ENCODE measurements at regions not wholly inside any gene's neighbourhood (a gene's known extent, or its start where the extent isn't known, plus 50 kb on each side); places are given as distances from the start of the nearest gene placed in this dataset.

DNA sequence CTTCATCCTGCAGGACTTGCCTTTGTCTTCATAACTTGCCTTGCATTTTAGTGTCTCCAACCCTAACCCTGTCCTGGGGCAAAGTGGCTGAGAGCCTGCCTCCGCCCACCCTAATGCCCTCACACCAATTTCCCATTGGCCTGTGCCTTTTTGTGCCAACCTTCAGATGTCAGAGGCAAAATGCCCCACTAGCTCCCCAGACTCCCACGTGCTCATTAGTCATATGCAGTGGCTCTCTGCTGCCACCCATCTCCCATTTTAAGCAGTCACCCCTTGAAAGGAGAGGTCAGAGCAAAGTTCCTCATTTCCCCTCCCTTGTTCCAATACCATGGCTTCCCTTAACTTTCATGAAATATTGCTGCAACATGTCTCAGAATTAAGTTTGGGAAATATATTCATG, 74.8 kb upstream of the PASD1 start (continued):
- TF ChIP-seq NRF1 (IDR thresholded peaks at IDR 0.05; ENCODE audit: low read depth, low read length) (no peak), FOSL2 (IDR thresholded peaks at IDR 0.05; ENCODE audit: borderline replicate concordance, low read depth) (no peak)
- TF ChIP-seq, protein P1, sequence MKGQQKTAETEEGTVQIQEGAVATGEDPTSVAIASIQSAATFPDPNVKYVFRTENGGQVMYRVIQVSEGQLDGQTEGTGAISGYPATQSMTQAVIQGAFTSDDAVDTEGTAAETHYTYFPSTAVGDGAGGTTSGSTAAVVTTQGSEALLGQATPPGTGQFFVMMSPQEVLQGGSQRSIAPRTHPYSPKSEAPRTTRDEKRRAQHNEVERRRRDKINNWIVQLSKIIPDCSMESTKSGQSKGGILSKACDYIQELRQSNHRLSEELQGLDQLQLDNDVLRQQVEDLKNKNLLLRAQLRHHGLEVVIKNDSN (IDR thresholded peaks at IDR 0.05; ENCODE audit: borderline replicate concordance, low read depth): peak; percentile 17; the same call in 1 of the 2 replicates
- TF ChIP-seq, protein P2, sequence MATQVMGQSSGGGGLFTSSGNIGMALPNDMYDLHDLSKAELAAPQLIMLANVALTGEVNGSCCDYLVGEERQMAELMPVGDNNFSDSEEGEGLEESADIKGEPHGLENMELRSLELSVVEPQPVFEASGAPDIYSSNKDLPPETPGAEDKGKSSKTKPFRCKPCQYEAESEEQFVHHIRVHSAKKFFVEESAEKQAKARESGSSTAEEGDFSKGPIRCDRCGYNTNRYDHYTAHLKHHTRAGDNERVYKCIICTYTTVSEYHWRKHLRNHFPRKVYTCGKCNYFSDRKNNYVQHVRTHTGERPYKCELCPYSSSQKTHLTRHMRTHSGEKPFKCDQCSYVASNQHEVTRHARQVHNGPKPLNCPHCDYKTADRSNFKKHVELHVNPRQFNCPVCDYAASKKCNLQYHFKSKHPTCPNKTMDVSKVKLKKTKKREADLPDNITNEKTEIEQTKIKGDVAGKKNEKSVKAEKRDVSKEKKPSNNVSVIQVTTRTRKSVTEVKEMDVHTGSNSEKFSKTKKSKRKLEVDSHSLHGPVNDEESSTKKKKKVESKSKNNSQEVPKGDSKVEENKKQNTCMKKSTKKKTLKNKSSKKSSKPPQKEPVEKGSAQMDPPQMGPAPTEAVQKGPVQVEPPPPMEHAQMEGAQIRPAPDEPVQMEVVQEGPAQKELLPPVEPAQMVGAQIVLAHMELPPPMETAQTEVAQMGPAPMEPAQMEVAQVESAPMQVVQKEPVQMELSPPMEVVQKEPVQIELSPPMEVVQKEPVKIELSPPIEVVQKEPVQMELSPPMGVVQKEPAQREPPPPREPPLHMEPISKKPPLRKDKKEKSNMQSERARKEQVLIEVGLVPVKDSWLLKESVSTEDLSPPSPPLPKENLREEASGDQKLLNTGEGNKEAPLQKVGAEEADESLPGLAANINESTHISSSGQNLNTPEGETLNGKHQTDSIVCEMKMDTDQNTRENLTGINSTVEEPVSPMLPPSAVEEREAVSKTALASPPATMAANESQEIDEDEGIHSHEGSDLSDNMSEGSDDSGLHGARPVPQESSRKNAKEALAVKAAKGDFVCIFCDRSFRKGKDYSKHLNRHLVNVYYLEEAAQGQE (IDR thresholded peaks at IDR 0.05; ENCODE audit: low read depth, low read length): no peak

DNA sequence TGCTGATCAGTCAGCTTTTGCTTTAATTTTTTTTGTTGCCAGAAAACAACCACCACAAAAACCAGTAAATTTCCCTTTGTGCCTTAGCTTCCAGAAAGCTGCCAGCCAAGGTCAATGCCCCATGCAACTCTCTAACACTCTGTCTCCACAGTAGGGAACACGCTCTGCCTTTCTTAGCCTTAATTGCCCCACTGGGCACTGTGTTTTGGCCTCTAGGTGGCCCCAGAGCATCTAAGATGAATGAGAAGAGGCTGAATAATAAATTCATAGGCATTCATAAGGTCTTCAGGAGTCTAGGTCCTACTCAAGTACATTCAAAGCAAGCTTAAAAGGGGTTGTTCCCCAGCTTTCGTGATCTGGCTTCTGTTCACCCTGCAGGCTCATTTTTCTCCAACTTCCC, 57.7 kb upstream of the PASD1 start:
- Histone ChIP-seq H3K79me2 (ENCODE audit: insufficient read depth) (no peaks in the 10 kb centered on the region), H3K27me3 (ENCODE audit: insufficient read depth) (peaks cover 14% of the 10 kb centered on the region; the same call in 1 of the 2 replicates), H3K4me1 (ENCODE audit: control insufficient read depth in 1 of 2, insufficient read depth in 2 of 2, low read depth in 1 of 2, low read length in 1 of 2) (no peaks in the 10 kb centered on the region), H3K9me2 (no peaks in the 10 kb centered on the region), H4K20me1 (ENCODE audit: insufficient read depth) (no peaks in the 10 kb centered on the region), H3F3A (replicated peaks; ENCODE audit: insufficient read depth) (no peaks in the 10 kb centered on the region), H3K9me3 (no peaks in the 10 kb centered on the region), H3K36me3 (replicated peaks in 1 of 2; ENCODE audit: control insufficient read depth in 1 of 2, insufficient read depth in 2 of 2, low read length in 1 of 2) (no peaks in the 10 kb centered on the region), H3K4me3 (ENCODE audit: low read depth in 2 of 2, low read length in 1 of 2) (no peak overlapping the region), H2AFZ (ENCODE audit: low read depth) (no peak overlapping the region), H3K9ac (no peak overlapping the region), H3K4me2 (no peak overlapping the region), H3K27ac (ENCODE audit: low read depth in 2 of 2, low read length in 1 of 2) (no peak overlapping the region)
- peak; percentile 4 for DNase-seq
- ChIA-PET CTCF (no interaction called here), POLR2A (no interaction called here)
- TF ChIP-seq RAD21 (IDR thresholded peaks at IDR 0.05; ENCODE audit: low read length) (peak; percentile 47), RCOR1 (IDR thresholded peaks at IDR 0.05; ENCODE audit: low read length) (no peak), YY1 (IDR thresholded peaks at IDR 0.05; ENCODE audit: low read depth) (no peak), FOXJ3 (CRISPR knock-in tag; IDR thresholded peaks at IDR 0.05) (no peak)
- TF ChIP-seq, protein P3, sequence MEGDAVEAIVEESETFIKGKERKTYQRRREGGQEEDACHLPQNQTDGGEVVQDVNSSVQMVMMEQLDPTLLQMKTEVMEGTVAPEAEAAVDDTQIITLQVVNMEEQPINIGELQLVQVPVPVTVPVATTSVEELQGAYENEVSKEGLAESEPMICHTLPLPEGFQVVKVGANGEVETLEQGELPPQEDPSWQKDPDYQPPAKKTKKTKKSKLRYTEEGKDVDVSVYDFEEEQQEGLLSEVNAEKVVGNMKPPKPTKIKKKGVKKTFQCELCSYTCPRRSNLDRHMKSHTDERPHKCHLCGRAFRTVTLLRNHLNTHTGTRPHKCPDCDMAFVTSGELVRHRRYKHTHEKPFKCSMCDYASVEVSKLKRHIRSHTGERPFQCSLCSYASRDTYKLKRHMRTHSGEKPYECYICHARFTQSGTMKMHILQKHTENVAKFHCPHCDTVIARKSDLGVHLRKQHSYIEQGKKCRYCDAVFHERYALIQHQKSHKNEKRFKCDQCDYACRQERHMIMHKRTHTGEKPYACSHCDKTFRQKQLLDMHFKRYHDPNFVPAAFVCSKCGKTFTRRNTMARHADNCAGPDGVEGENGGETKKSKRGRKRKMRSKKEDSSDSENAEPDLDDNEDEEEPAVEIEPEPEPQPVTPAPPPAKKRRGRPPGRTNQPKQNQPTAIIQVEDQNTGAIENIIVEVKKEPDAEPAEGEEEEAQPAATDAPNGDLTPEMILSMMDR (IDR thresholded peaks at IDR 0.05): peak; percentile 62
- WGBS (ENCODE audit: low lambda C conversion rate): 5% methylated on average over 2 of the region's 2 CpGs

DNA sequence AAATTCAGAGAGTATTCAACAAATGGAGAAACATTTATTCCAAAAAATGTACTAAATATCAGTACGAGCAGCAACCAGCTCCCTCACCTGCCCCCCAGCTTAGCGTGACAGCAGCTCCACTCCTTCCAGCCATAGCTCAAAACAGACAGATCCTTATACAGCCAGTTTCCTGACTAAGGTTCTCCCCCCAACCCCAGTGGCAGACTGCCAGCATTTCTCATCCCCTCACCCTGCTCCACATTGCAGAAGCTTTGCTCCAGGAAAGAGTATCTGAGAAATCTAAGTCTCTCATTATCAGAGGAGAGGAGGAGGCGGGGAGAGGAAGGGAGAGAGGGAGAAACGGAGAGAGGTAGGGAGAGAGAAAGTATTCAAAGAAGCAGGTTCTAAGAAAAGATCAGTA, 53.3 kb upstream of the PASD1 start:
- Histone ChIP-seq H3K9me3 (no peaks in the 10 kb centered on the region), H2AFZ (ENCODE audit: low read depth) (no peak overlapping the region), H3F3A (replicated peaks; ENCODE audit: insufficient read depth) (no peaks in the 10 kb centered on the region), H3K79me2 (ENCODE audit: insufficient read depth) (no peaks in the 10 kb centered on the region), H3K4me3 (ENCODE audit: low read depth in 2 of 2, low read length in 1 of 2) (no peak overlapping the region), H3K4me1 (ENCODE audit: control insufficient read depth in 1 of 2, insufficient read depth in 2 of 2, low read depth in 1 of 2, low read length in 1 of 2) (no peaks in the 10 kb centered on the region), H3K9me2 (no peaks in the 10 kb centered on the region), H4K20me1 (ENCODE audit: insufficient read depth) (no peaks in the 10 kb centered on the region), H3K27ac (ENCODE audit: low read depth in 2 of 2, low read length in 1 of 2) (no peak overlapping the region), H3K36me3 (replicated peaks in 1 of 2; ENCODE audit: control insufficient read depth in 1 of 2, insufficient read depth in 2 of 2, low read length in 1 of 2) (no peaks in the 10 kb centered on the region), H3K4me2 (no peak overlapping the region), H3K27me3 (ENCODE audit: insufficient read depth) (peaks cover 19% of the 10 kb centered on the region; the same call in 1 of the 2 replicates), H3K9ac (no peak overlapping the region)
- no peak for DNase-seq
- ChIA-PET CTCF (no interaction called here), POLR2A (no interaction called here)
- 3% methylated on average over 4 of the region's 4 CpGs for WGBS (ENCODE audit: low lambda C conversion rate)
- TF ChIP-seq EP300 (IDR thresholded peaks at IDR 0.05; ENCODE audit: borderline replicate concordance in 1 of 2, low read depth in 1 of 2, low read length in 1 of 2) (no peak), FOXM1 (IDR thresholded peaks at IDR 0.05; ENCODE audit: low read depth) (no peak), TCF12 (IDR thresholded peaks at IDR 0.05) (no peak), GABPA (IDR thresholded peaks at IDR 0.05; ENCODE audit: low read depth) (no peak)
- TF ChIP-seq, protein P3 (IDR thresholded peaks at IDR 0.05): no peak
- TF ChIP-seq, protein P2 (IDR thresholded peaks at IDR 0.05; ENCODE audit: low read depth, low read length): no peak
